ENCODE measurements at regions not wholly inside any gene's neighbourhood (a gene's known extent, or its start where the extent isn't known, plus 50 kb on each side); places are given as distances from the start of the nearest gene placed in this dataset.

GRCh38 chr10:117860135-117860534, 186.6 kb downstream of the RAB11FIP2 start:
- CTCF ChIA-PET, result no interaction called here
- Mint-ChIP-seq H3K27ac (ENCODE audit: unreplicated experiment) (no peak overlapping the region), H3K4me3 (ENCODE audit: low read depth, unreplicated experiment) (no peak overlapping the region), H3K9me3 (ENCODE audit: low read depth, unreplicated experiment) (no peaks in the 10 kb centered on the region), H3K27me3 (ENCODE audit: unreplicated experiment) (no peaks in the 10 kb centered on the region), H3K36me3 (ENCODE audit: insufficient read depth, unreplicated experiment) (no peaks in the 10 kb centered on the region), H3K4me1 (ENCODE audit: low read depth, unreplicated experiment) (no peaks in the 10 kb centered on the region)
- intact Hi-C loops (cut with micrococcal nuclease; ENCODE audit: unreplicated experiment), result loop anchor here (5.0 to 10.0 kb wide), 2 partner anchors 245 to 382 kb away; no protein-coding TSS in a partner anchor
- TF ChIP-seq CTCF (IDR thresholded peaks at IDR 0.05; ENCODE audit: unreplicated experiment), result no peak
- no TSS peak for BruUV-seq (replicated peaks)
- DNase-seq, result no peak

- DNase-seq, result no peak
- no peak overlapping the region for H3K27ac Mint-ChIP-seq (ENCODE audit: unreplicated experiment)
- H3K36me3 Mint-ChIP-seq (ENCODE audit: insufficient read depth, unreplicated experiment), result no peaks in the 10 kb centered on the region
- H3K4me3 Mint-ChIP-seq (ENCODE audit: low read depth, unreplicated experiment), result no peak overlapping the region
- CTCF ChIA-PET, result no interaction called here
- no TSS peak for BruUV-seq (replicated peaks)
- no peaks in the 10 kb centered on the region for H3K9me3 Mint-ChIP-seq (ENCODE audit: low read depth, unreplicated experiment)
- H3K27me3 Mint-ChIP-seq (ENCODE audit: unreplicated experiment), result no peaks in the 10 kb centered on the region
- no peaks in the 10 kb centered on the region for H3K4me1 Mint-ChIP-seq (ENCODE audit: low read depth, unreplicated experiment)
- no peak for TF ChIP-seq CTCF (IDR thresholded peaks at IDR 0.05; ENCODE audit: unreplicated experiment)
- intact Hi-C loops (cut with micrococcal nuclease; ENCODE audit: unreplicated experiment), result loop anchor here (5.0 to 10.0 kb wide), 2 partner anchors 244 to 381 kb away; no protein-coding TSS in a partner anchor
Measured at GRCh38 chr10:117860823-117861222, 185.9 kb downstream of the RAB11FIP2 start.

- H3K4me3 Mint-ChIP-seq (ENCODE audit: low read depth, unreplicated experiment), result no peak overlapping the region
- H3K9me3 Mint-ChIP-seq (ENCODE audit: low read depth, unreplicated experiment), result no peaks in the 10 kb centered on the region
- no peak for TF ChIP-seq CTCF (IDR thresholded peaks at IDR 0.05; ENCODE audit: unreplicated experiment)
- intact Hi-C loops (cut with micrococcal nuclease; ENCODE audit: unreplicated experiment), result loop anchor here (5.0 to 10.0 kb wide), 2 partner anchors 243 to 381 kb away; no protein-coding TSS in a partner anchor
- no TSS peak for BruUV-seq (replicated peaks)
- H3K27ac Mint-ChIP-seq (ENCODE audit: unreplicated experiment), result no peak overlapping the region
- H3K27me3 Mint-ChIP-seq (ENCODE audit: unreplicated experiment), result no peaks in the 10 kb centered on the region
- no peak for DNase-seq
- H3K36me3 Mint-ChIP-seq (ENCODE audit: insufficient read depth, unreplicated experiment), result no peaks in the 10 kb centered on the region
- CTCF ChIA-PET, result no interaction called here
- no peaks in the 10 kb centered on the region for H3K4me1 Mint-ChIP-seq (ENCODE audit: low read depth, unreplicated experiment)
Measured at GRCh38 chr10:117861329-117861728, 185.4 kb downstream of the RAB11FIP2 start.

GRCh38 chr10:117863771-117864170, 183.0 kb downstream of the RAB11FIP2 start:
- no TSS peak for BruUV-seq (replicated peaks)
- Mint-ChIP-seq H3K4me1 (ENCODE audit: low read depth, unreplicated experiment) (no peaks in the 10 kb centered on the region), H3K9me3 (ENCODE audit: low read depth, unreplicated experiment) (no peaks in the 10 kb centered on the region), H3K27ac (ENCODE audit: unreplicated experiment) (no peak overlapping the region), H3K4me3 (ENCODE audit: low read depth, unreplicated experiment) (no peak overlapping the region), H3K27me3 (ENCODE audit: unreplicated experiment) (no peaks in the 10 kb centered on the region), H3K36me3 (ENCODE audit: insufficient read depth, unreplicated experiment) (no peaks in the 10 kb centered on the region)
- intact Hi-C loops (cut with micrococcal nuclease; ENCODE audit: unreplicated experiment), result loop anchor here (5.0 to 10.0 kb wide), 2 partner anchors 241 to 379 kb away; no protein-coding TSS in a partner anchor
- DNase-seq, result no peak
- TF ChIP-seq CTCF (IDR thresholded peaks at IDR 0.05; ENCODE audit: unreplicated experiment), result no peak
- CTCF ChIA-PET, result no interaction called here

All from Calu3 (cell line).